Lower lobe of right lung (tissue), 2 donors: ENCODE measurements at regions not wholly inside any gene's neighbourhood (a gene's known extent, or its start where the extent isn't known, plus 50 kb on each side); places are given as distances from the start of the nearest gene placed in this dataset.

Experiments
- ATAC-seq, 2 donors: fragments of 200-7000 bp; cut with Tn5 transposase; one replicate each; pipeline ENCODE4 v1.9.1; 2020 to 2022; ENCODE audit warnings: mild to moderate bottlenecking in 2 of 2, moderate library complexity in 2 of 2
- DNase-seq: peaks from one replicate; pipeline ENCODE4 v3.0.0-alpha.2; 2020
- H3K27ac ChIP-seq: fragments of 200-600 bp; one replicate; pipeline ENCODE4 v1.8.0; 2022
- H3K27me3 ChIP-seq: fragments of 200-600 bp; one replicate; pipeline ENCODE4 v1.8.0; 2022; ENCODE audit warnings: low read depth
- H3K36me3 ChIP-seq: fragments of 200-600 bp; one replicate; pipeline ENCODE4 v1.8.0; 2022; ENCODE audit warnings: mild to moderate bottlenecking
- H3K4me1 ChIP-seq: fragments of 200-600 bp; one replicate; pipeline ENCODE4 v1.8.0; 2022
- H3K4me3 ChIP-seq: fragments of 200-600 bp; one replicate; pipeline ENCODE4 v1.8.0; 2022; ENCODE audit warnings: mild to moderate bottlenecking
- H3K9me3 ChIP-seq: fragments of 200-600 bp; one replicate; pipeline ENCODE4 v1.8.0; 2022
- CTCF ChIP-seq: fragments of 200-600 bp; IDR thresholded peaks from one replicate; pipeline ENCODE4 v1.8.0; 2022; ENCODE audit warnings: antibody characterized with exemption, mild to moderate bottlenecking
- intact Hi-C: fragments of 100-400 bp; cut with DNase I; formaldehyde crosslinking; loops from one replicate; pipeline ENCODE4 v1.11.0; 2022
- donor health status: DM: no; HTN: yes; CAD: no; lungs with severe emphysema.

- H3K27ac ChIP-seq: no peak overlapping the region
- no peaks in the 10 kb centered on the region for H3K9me3 ChIP-seq
- no peak for TF ChIP-seq CTCF
- H3K27me3 ChIP-seq: no peaks in the 10 kb centered on the region
- ATAC-seq (no peak), DNase-seq (no peak)
- no peak overlapping the region for H3K4me3 ChIP-seq
- intact Hi-C loops: no loop called here
- no peaks in the 10 kb centered on the region for H3K4me1 ChIP-seq
- no peaks in the 10 kb centered on the region for H3K36me3 ChIP-seq
Measured at GRCh38 chr1:98366343-98366742, 295.2 kb upstream of the SNX7 start.

- no peaks in the 10 kb centered on the region for H3K4me1 ChIP-seq
- ATAC-seq (no peak), DNase-seq (no peak)
- no peak overlapping the region for H3K27ac ChIP-seq
- intact Hi-C loops: no loop called here
- TF ChIP-seq CTCF: no peak
- no peaks in the 10 kb centered on the region for H3K36me3 ChIP-seq
- no peaks in the 10 kb centered on the region for H3K27me3 ChIP-seq
- H3K4me3 ChIP-seq: no peak overlapping the region
- no peaks in the 10 kb centered on the region for H3K9me3 ChIP-seq
Measured at GRCh38 chr1:98364544-98364943, 297.0 kb upstream of the SNX7 start.

- Histone ChIP-seq H3K27me3 (no peaks in the 10 kb centered on the region), H3K4me1 (no peaks in the 10 kb centered on the region)
- no peak for ATAC-seq
Measured at GRCh38 chr1:98360864-98361263, 300.7 kb upstream of the SNX7 start.

GRCh38 chr1:98355656-98356383, 305.7 kb upstream of the SNX7 start:
- H3K36me3 ChIP-seq: no peaks in the 10 kb centered on the region
- H3K4me3 ChIP-seq: no peak overlapping the region
- intact Hi-C loops: no loop called here
- no peaks in the 10 kb centered on the region for H3K27me3 ChIP-seq
- no peaks in the 10 kb centered on the region for H3K4me1 ChIP-seq
- no peak overlapping the region for H3K27ac ChIP-seq
- DNase-seq (no peak), ATAC-seq (no peak)
- no peak for TF ChIP-seq CTCF
- no peaks in the 10 kb centered on the region for H3K9me3 ChIP-seq

More at GRCh38 chr1:98360864-98361263, 300.7 kb upstream of the SNX7 start:
- Histone ChIP-seq H3K9me3 (no peaks in the 10 kb centered on the region), H3K36me3 (no peaks in the 10 kb centered on the region), H3K4me3 (no peak overlapping the region), H3K27ac (no peak overlapping the region)
- no peak for DNase-seq
- TF ChIP-seq CTCF: no peak
- intact Hi-C loops: no loop called here

- no peak for TF ChIP-seq CTCF
- Histone ChIP-seq H3K36me3 (no peaks in the 10 kb centered on the region), H3K4me3 (no peak overlapping the region), H3K27me3 (no peaks in the 10 kb centered on the region), H3K4me1 (no peaks in the 10 kb centered on the region), H3K9me3 (no peaks in the 10 kb centered on the region), H3K27ac (no peak overlapping the region)
- intact Hi-C loops: no loop called here
- DNase-seq (no peak), ATAC-seq (no peak)
Measured at GRCh38 chr1:98352378-98352777, 309.1 kb upstream of the SNX7 start.
